DOHH2 (cell line): ENCODE measurements at regions not wholly inside any gene's neighbourhood (a gene's known extent, or its start where the extent isn't known, plus 50 kb on each side); places are given as distances from the start of the nearest gene placed in this dataset.

Experiments
- H3F3A ChIP-seq: fragments of 200-600 bp; sonication (generic), shearing (Covaris generic); 2 replicates; pipeline ENCODE4 v1.6.0; 2016; ENCODE audit warnings: antibody characterized with exemption, mild to moderate bottlenecking; ENCODE audit not compliant: control insufficient read depth, insufficient read depth
- H3K27ac ChIP-seq: fragments of 200-600 bp; sonication (generic); 2 replicates; pipeline ENCODE4 v1.5.1; 2014; ENCODE audit warnings: low read depth, mild to moderate bottlenecking, low read length, moderate library complexity
- H3K27me3 ChIP-seq: fragments of 200-600 bp; sonication (generic); 2 replicates; pipeline ENCODE4 v1.6.1; 2014; ENCODE audit warnings: mild to moderate bottlenecking, low read length, mixed read lengths; ENCODE audit not compliant: control insufficient read depth
- H3K36me3 ChIP-seq: fragments of 200-600 bp; sonication (generic); 2 replicates; pipeline ENCODE4 v1.6.1; 2014; ENCODE audit warnings: mild to moderate bottlenecking, low read length, moderate library complexity, mixed read lengths; ENCODE audit not compliant: control insufficient read depth
- H3K4me1 ChIP-seq: fragments of 200-600 bp; sonication (generic); 2 replicates; pipeline ENCODE4 v1.6.1; 2014; ENCODE audit warnings: mild to moderate bottlenecking, low read length, mixed read lengths; ENCODE audit not compliant: control insufficient read depth
- H3K4me2 ChIP-seq: fragments of 200-600 bp; sonication (generic); 2 replicates; pipeline ENCODE4 v1.6.0; 2014; ENCODE audit warnings: mild to moderate bottlenecking, low read length, moderate library complexity
- H3K4me3 ChIP-seq: fragments of 200-600 bp; sonication (generic); 2 replicates; pipeline ENCODE4 v1.5.1; 2014; ENCODE audit warnings: mild to moderate bottlenecking, low read length, mixed read lengths
- H3K79me2 ChIP-seq: fragments of 200-600 bp; sonication (generic); 2 replicates; pipeline ENCODE4 v1.6.1; 2014; ENCODE audit warnings: mild to moderate bottlenecking, low read length, mixed read lengths; ENCODE audit not compliant: control insufficient read depth
- H3K9me2 ChIP-seq: fragments of 200-600 bp; sonication (generic); replicated peaks from 2 replicates; pipeline ENCODE4 v1.6.1; 2014; ENCODE audit warnings: mild to moderate bottlenecking, low read length, mixed read lengths; ENCODE audit not compliant: control insufficient read depth
- H3K9me3 ChIP-seq: fragments of 200-600 bp; sonication (generic); 2 replicates; pipeline ENCODE4 v1.6.1; 2014; ENCODE audit warnings: antibody characterized with exemption, low read length, mixed read lengths; ENCODE audit not compliant: control insufficient read depth, insufficient read depth
- H4K20me1 ChIP-seq: fragments of 200-600 bp; sonication (generic); 2 replicates; pipeline ENCODE4 v1.6.0; 2014; ENCODE audit warnings: low read depth, mild to moderate bottlenecking, antibody characterized with exemption, low read length, moderate library complexity; ENCODE audit not compliant: control insufficient read depth, insufficient read depth
- EZH2phosphoT487 ChIP-seq: fragments of 200-600 bp; sonication (generic); IDR thresholded peaks from 2 replicates; pipeline ENCODE4 v1.6.1; 2017; ENCODE audit warnings: borderline replicate concordance, mild to moderate bottlenecking, antibody characterized with exemption, low read length, moderate library complexity, mixed read lengths
- TF ChIP-seq, protein P1 (sequence below): fragments of 200-600 bp; sonication (generic); IDR thresholded peaks from one replicate; pipeline ENCODE4 v1.5.1; 2014; ENCODE audit warnings: antibody characterized with exemption, mild to moderate bottlenecking, low read depth, low read length; ENCODE audit not compliant: poor library complexity, severe bottlenecking

DNA sequence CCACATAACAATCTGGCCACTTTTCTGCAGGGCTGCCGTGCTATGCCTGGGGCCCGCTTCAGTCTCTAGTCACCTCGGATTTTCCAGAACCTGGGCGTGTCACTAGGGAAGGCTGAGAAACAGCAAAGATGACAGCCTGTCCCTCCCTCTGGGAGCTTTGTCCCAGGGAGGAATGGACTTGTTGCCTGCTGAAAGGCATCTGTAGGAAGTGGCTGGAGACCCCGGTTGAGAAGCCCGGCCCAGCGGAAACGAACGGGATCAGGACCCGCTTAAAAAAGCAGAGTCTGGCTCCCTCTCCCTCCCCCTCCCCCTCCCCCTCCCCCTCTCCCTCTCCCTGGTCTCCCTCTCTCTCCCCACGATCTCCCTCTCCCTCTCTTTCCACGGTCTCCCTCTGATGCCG is 149.5 kb upstream of the ZNF516 start:
- Histone ChIP-seq H3K9me3 (no peaks in the 10 kb centered on the region), H3F3A (no peaks in the 10 kb centered on the region), H3K27ac (no peak overlapping the region), H4K20me1 (no peaks in the 10 kb centered on the region), H3K9me2 (no peaks in the 10 kb centered on the region), H3K27me3 (no peaks in the 10 kb centered on the region), H3K79me2 (no peaks in the 10 kb centered on the region), H3K4me3 (no peak overlapping the region), H3K36me3 (no peaks in the 10 kb centered on the region), H3K4me1 (no peaks in the 10 kb centered on the region), H3K4me2 (no peak overlapping the region)
- TF ChIP-seq, protein P1, sequence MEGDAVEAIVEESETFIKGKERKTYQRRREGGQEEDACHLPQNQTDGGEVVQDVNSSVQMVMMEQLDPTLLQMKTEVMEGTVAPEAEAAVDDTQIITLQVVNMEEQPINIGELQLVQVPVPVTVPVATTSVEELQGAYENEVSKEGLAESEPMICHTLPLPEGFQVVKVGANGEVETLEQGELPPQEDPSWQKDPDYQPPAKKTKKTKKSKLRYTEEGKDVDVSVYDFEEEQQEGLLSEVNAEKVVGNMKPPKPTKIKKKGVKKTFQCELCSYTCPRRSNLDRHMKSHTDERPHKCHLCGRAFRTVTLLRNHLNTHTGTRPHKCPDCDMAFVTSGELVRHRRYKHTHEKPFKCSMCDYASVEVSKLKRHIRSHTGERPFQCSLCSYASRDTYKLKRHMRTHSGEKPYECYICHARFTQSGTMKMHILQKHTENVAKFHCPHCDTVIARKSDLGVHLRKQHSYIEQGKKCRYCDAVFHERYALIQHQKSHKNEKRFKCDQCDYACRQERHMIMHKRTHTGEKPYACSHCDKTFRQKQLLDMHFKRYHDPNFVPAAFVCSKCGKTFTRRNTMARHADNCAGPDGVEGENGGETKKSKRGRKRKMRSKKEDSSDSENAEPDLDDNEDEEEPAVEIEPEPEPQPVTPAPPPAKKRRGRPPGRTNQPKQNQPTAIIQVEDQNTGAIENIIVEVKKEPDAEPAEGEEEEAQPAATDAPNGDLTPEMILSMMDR = no peak
- no peak for TF ChIP-seq EZH2phosphoT487

DNA sequence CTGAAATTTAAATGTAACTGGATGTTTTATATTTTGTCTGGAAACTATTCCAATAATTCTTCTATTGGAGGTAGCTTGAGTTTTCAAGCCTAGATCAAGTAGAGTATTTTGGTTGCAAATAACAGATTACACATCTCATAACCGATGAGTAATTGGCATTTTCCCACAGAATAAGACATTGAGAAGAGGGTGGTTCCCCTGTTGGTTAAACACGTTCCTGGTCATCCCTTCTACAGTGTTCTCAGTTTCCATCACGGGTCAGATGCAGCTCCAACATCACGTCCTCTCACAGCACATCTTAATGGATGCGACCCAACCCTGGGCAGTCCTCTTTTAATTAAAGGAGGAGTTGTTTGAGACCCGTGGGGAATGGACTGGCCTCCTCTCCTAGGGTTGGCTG is 149.0 kb upstream of the ZNF516 start:
- Histone ChIP-seq H3K4me3 (no peak overlapping the region), H3K79me2 (no peaks in the 10 kb centered on the region), H3F3A (no peaks in the 10 kb centered on the region), H3K4me1 (no peaks in the 10 kb centered on the region), H4K20me1 (no peaks in the 10 kb centered on the region), H3K36me3 (no peaks in the 10 kb centered on the region), H3K27ac (no peak overlapping the region), H3K27me3 (no peaks in the 10 kb centered on the region), H3K9me2 (no peaks in the 10 kb centered on the region), H3K9me3 (no peaks in the 10 kb centered on the region), H3K4me2 (no peak overlapping the region)
- TF ChIP-seq, protein P1 = no peak
- TF ChIP-seq EZH2phosphoT487 = no peak

DNA sequence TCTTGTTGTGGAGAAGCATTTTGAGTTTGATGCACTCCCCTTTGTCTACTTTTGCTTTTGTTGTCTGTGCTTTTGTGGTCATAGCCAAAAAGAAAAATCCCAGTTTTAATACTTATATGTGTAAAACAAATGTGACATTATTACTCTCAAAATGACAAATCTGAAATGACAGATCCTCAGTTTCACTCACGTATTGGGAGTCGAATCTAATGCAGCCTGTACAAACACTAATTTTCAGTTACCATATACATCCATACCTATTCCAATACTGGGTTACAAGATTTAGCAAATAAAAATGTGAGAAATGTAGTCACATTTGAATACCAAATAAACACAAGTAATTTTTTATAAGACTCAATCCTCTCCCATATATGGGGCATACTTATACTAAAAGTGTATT is 148.2 kb upstream of the ZNF516 start:
- Histone ChIP-seq H3K9me2 (no peaks in the 10 kb centered on the region), H4K20me1 (no peaks in the 10 kb centered on the region), H3K9me3 (no peaks in the 10 kb centered on the region), H3K27ac (no peak overlapping the region), H3K4me2 (no peak overlapping the region), H3K4me3 (no peak overlapping the region), H3K4me1 (no peaks in the 10 kb centered on the region), H3K36me3 (no peaks in the 10 kb centered on the region), H3K79me2 (no peaks in the 10 kb centered on the region), H3K27me3 (no peaks in the 10 kb centered on the region), H3F3A (no peaks in the 10 kb centered on the region)
- TF ChIP-seq, protein P1 = no peak
- no peak for TF ChIP-seq EZH2phosphoT487

DNA sequence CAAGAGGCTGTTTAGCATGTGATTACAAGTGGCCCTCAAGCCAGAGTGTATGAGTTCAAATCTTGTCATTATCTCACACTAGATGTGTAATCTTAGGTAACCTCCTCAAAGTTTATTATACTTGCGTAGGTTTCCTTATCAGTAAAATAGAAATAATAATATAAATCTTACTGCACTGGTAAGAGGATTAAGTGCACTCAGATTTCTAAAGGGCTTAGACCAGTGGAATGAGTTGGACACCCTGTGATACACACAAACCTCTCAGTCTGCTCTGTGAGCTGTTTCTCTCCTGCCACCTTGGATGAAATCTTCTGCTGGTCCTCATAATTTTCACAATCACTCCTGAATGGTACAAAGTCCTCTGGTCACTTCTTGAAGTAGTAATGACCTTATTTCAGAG is 145.4 kb upstream of the ZNF516 start:
- Histone ChIP-seq H3K9me2 (no peaks in the 10 kb centered on the region), H3K4me2 (no peak overlapping the region), H3K79me2 (no peaks in the 10 kb centered on the region), H3K27ac (no peak overlapping the region), H3K9me3 (no peaks in the 10 kb centered on the region), H3K36me3 (no peaks in the 10 kb centered on the region), H3K4me3 (no peak overlapping the region), H3F3A (no peaks in the 10 kb centered on the region), H3K27me3 (no peaks in the 10 kb centered on the region), H3K4me1 (no peaks in the 10 kb centered on the region), H4K20me1 (no peaks in the 10 kb centered on the region)
- TF ChIP-seq EZH2phosphoT487 = no peak
- TF ChIP-seq, protein P1 = no peak
